ENCODE measurements at regions not wholly inside any gene's neighbourhood (a gene's known extent, or its start where the extent isn't known, plus 50 kb on each side); places are given as distances from the start of the nearest gene placed in this dataset.
"Not testable (repeated sequence)": the region's sequence is repeated elsewhere in the genome, so short reads cannot be mapped to it uniquely, and the experiment has no call there.

DNA sequence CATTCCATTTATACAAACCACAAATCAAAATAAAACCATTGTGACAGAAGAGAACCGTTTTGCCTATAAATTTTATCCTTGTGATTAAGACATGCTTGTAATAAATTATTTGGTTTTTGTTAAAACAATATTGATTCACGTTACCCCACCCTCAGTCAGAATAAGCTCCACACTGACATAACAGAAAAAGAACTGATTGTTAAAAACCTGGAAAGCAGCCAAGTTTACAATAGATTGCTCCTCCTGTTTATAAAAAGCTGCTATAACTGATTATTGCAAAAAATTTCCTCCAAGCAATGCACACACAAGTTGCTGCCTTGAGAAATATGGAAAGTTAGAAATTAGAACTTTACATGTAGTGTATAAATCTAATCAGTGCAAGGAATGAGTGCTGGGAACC is 263.5 kb downstream of the SETD4 start (continued):
- TF ChIP-seq SP2 (tag by site-specific recombination; IDR thresholded peaks at IDR 0.05) (no peak), ZNF549 (tag by site-specific recombination; IDR thresholded peaks at IDR 0.05) (no peak), ZNF157 (tag by site-specific recombination; IDR thresholded peaks at IDR 0.05) (no peak), ZNF621 (tag by site-specific recombination; IDR thresholded peaks at IDR 0.05) (no peak), ZNF670 (tag by site-specific recombination; IDR thresholded peaks at IDR 0.05; ENCODE audit: low read depth) (no peak), ZNF521 (tag by site-specific recombination; IDR thresholded peaks at IDR 0.05) (no peak), GFI1B (tag by site-specific recombination; IDR thresholded peaks at IDR 0.05) (no peak), ZNF623 (tag by site-specific recombination; IDR thresholded peaks at IDR 0.05) (no peak), ZNF140 (tag by site-specific recombination; IDR thresholded peaks at IDR 0.05) (no peak)

- H3K4me3 ChIP-seq (ENCODE audit: low read depth, low read length); CTCF ChIA-PET; POLR2A ChIA-PET; H3K36me3 ChIP-seq (ENCODE audit: control insufficient read depth in 2 of 2, insufficient read depth in 1 of 2, low read length in 2 of 2); H3K9me3 ChIP-seq (ENCODE audit: control insufficient read depth, insufficient read depth, low read depth, low read length); H3K27ac ChIP-seq (ENCODE audit: extremely low read depth, low read depth, low read length): not testable (repeated sequence)
- peaks cover 17% of the 10 kb centered on the region for H3K4me1 ChIP-seq (ENCODE audit: control insufficient read depth, insufficient read depth, low read length)
- peak; percentile 85 for TF ChIP-seq ZNF146 (tag by site-specific recombination; IDR thresholded peaks at IDR 0.05)
Measured at GRCh38 chr21:35794527-35794926, 265.8 kb downstream of the SETD4 start.

DNA sequence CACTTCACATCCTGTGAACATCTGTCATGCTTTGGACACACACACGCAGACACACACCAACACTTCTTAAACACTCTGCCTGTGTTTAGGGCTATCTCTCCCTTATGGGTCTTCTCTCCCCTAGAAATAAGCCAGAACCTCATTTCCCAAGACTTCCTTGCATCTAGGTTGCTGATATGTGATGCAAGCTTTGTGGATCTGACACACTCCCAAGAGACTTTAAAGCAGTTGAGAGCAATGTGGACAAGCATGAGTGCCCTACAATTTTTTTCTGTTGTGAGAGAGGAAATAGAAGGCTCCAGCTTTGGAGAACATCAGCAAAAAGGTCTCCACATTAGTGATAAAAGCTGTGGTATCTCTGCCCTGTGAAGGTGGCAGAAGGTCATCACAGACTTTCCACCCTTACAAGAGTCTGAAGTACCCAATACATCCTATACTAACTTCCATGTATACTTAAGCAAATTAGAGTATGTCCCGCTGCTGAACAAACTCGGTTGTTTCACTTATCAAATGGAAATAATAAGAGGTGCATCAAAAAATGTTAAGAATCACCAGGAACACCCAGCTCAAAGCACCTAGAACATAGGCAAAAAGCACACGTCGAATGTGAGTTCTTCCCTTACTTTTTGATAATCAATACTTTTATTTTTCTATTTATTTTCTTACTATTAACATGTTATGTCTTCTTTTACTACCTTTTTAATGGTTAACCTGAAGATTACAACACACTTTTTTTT is 267.6 kb downstream of the SETD4 start:
- TF ChIP-seq ZNF174 (tag by site-specific recombination; IDR thresholded peaks at IDR 0.05) (no peak), ZNF548 (tag by site-specific recombination; IDR thresholded peaks at IDR 0.05) (no peak), ZNF133 (tag by site-specific recombination; IDR thresholded peaks at IDR 0.05) (no peak), ZNF514 (tag by site-specific recombination; IDR thresholded peaks at IDR 0.05) (no peak), ZNF791 (tag by site-specific recombination; IDR thresholded peaks at IDR 0.05) (no peak), ZFP3 (tag by site-specific recombination; IDR thresholded peaks at IDR 0.05; ENCODE audit: low read depth) (no peak), ZNF114 (tag by site-specific recombination; IDR thresholded peaks at IDR 0.05) (no peak), ZNF391 (tag by site-specific recombination; IDR thresholded peaks at IDR 0.05; ENCODE audit: borderline replicate concordance, low read depth) (no peak), ZNF585B (tag by site-specific recombination; IDR thresholded peaks at IDR 0.05) (no peak), ZNF785 (tag by site-specific recombination; IDR thresholded peaks at IDR 0.05) (no peak), ZNF292 (tag by site-specific recombination; IDR thresholded peaks at IDR 0.05; ENCODE audit: borderline replicate concordance, low read depth) (no peak), ZNF610 (tag by site-specific recombination; IDR thresholded peaks at IDR 0.05; ENCODE audit: borderline replicate concordance) (no peak)
- TF ChIP-seq, protein P1, sequence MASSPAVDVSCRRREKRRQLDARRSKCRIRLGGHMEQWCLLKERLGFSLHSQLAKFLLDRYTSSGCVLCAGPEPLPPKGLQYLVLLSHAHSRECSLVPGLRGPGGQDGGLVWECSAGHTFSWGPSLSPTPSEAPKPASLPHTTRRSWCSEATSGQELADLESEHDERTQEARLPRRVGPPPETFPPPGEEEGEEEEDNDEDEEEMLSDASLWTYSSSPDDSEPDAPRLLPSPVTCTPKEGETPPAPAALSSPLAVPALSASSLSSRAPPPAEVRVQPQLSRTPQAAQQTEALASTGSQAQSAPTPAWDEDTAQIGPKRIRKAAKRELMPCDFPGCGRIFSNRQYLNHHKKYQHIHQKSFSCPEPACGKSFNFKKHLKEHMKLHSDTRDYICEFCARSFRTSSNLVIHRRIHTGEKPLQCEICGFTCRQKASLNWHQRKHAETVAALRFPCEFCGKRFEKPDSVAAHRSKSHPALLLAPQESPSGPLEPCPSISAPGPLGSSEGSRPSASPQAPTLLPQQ (tag by site-specific recombination; IDR thresholded peaks at IDR 0.05) = no peak
- TF ChIP-seq, protein P2, sequence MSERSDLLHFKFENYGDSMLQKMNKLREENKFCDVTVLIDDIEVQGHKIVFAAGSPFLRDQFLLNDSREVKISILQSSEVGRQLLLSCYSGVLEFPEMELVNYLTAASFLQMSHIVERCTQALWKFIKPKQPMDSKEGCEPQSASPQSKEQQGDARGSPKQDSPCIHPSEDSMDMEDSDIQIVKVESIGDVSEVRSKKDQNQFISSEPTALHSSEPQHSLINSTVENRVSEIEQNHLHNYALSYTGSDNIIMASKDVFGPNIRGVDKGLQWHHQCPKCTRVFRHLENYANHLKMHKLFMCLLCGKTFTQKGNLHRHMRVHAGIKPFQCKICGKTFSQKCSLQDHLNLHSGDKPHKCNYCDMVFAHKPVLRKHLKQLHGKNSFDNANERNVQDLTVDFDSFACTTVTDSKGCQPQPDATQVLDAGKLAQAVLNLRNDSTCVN (tag by site-specific recombination; optimal IDR thresholded peaks at IDR 0.05) = no peak
- TF ChIP-seq, protein P3, sequence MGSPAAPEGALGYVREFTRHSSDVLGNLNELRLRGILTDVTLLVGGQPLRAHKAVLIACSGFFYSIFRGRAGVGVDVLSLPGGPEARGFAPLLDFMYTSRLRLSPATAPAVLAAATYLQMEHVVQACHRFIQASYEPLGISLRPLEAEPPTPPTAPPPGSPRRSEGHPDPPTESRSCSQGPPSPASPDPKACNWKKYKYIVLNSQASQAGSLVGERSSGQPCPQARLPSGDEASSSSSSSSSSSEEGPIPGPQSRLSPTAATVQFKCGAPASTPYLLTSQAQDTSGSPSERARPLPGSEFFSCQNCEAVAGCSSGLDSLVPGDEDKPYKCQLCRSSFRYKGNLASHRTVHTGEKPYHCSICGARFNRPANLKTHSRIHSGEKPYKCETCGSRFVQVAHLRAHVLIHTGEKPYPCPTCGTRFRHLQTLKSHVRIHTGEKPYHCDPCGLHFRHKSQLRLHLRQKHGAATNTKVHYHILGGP (tag by site-specific recombination; IDR thresholded peaks at IDR 0.05) = no peak
- Histone ChIP-seq H3K4me3 (ENCODE audit: low read depth, low read length) (no peak overlapping the region), H3K9me3 (ENCODE audit: control insufficient read depth, insufficient read depth, low read depth, low read length) (no peaks in the 10 kb centered on the region), H3K27ac (ENCODE audit: extremely low read depth, low read depth, low read length) (no peak overlapping the region), H3K36me3 (ENCODE audit: control insufficient read depth in 2 of 2, insufficient read depth in 1 of 2, low read length in 2 of 2) (no peaks in the 10 kb centered on the region), H3K4me1 (ENCODE audit: control insufficient read depth, insufficient read depth, low read length) (peaks cover 14% of the 10 kb centered on the region)
- CTCF ChIA-PET = interaction anchor here (0.6 to 1.0 kb wide), 2 partner anchors 311 to 934 kb away, joined by 3 read pairs; no protein-coding TSS in a partner anchor
- POLR2A ChIA-PET = no interaction called here

Data from HEK293 (cell line).